GM23248 (cell line): ENCODE measurements at regions not wholly inside any gene's neighbourhood (a gene's known extent, or its start where the extent isn't known, plus 50 kb on each side); places are given as distances from the start of the nearest gene placed in this dataset.

Experiments used
- EZH2 ChIP-seq: fragments of 200-600 bp; sonication (generic); IDR thresholded peaks from 2 replicates; pipeline ENCODE4 v1.6.1; 2018; ENCODE audit warnings: antibody characterized with exemption, mild to moderate bottlenecking; ENCODE audit not compliant: insufficient read depth, poor library complexity, severe bottlenecking
- EZH2phosphoT487 ChIP-seq: fragments of 200-600 bp; sonication (generic); IDR thresholded peaks from 2 replicates; pipeline ENCODE4 v1.6.1; 2018; ENCODE audit warnings: antibody characterized with exemption, moderate library complexity, mild to moderate bottlenecking, low read depth; ENCODE audit not compliant: insufficient read depth

DNA sequence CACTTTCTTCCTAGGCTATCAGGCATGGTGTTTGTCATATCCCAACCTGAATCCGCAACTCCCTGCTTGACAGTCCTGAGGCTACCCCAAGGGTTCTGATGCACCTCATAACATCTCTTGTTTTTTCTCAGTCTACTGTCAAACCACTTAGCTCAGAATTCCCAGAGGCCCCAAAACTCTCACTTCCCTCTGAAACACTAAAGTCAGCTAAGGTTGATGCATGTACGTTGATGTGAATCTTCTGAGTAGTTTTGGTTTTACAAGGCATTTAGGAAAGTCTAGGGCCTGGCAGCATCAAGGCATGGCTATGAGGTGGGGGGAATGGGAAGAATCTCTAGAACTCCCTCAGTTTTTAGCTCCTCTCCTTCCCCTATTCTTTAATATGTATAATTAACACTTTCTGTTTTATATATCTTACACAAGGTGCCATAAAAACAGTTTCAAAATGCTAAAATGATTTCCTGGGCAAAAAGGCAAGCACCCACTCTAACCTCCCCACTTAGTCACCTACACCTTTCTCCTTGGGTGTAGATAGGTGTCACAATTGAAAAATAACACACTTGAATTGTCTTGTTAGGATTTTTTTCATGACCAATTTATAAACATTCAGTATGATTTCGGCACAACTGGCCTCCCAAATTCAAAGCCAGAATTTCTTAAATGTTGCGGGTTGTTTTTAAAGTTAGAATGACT, 71.4 kb upstream of the TANK start:
- TF ChIP-seq EZH2phosphoT487 (no peak), EZH2 (no peak)
